WTC11 (cell line): ENCODE measurements at regions not wholly inside any gene's neighbourhood (a gene's known extent, or its start where the extent isn't known, plus 50 kb on each side); places are given as distances from the start of the nearest gene placed in this dataset.

ENCODE experiments used
- ATF2 ChIP-seq: sonication (generic); formaldehyde crosslinking; IDR thresholded peaks from 2 replicates; pipeline ENCODE4 v1.8.1; 2022; ENCODE audit warnings: low read depth, missing genetic modification reagents, borderline replicate concordance
- CBFB ChIP-seq: sonication (generic); formaldehyde crosslinking; IDR thresholded peaks from 2 replicates; pipeline ENCODE4 v1.8.1; 2022; ENCODE audit warnings: mild to moderate bottlenecking, low read depth, missing genetic modification reagents
- CTCF ChIP-seq: fragments of 200-600 bp; IDR thresholded peaks from 2 replicates; pipeline ENCODE4 v1.8.0; 2022; ENCODE audit warnings: antibody characterized with exemption
- E2F1 ChIP-seq: sonication (generic); formaldehyde crosslinking; IDR thresholded peaks from 2 replicates; pipeline ENCODE4 v1.8.0; 2022; ENCODE audit warnings: mild to moderate bottlenecking, missing genetic modification reagents
- HMGXB4 ChIP-seq: sonication (generic); formaldehyde crosslinking; IDR thresholded peaks from 2 replicates; pipeline ENCODE4 v1.8.1; 2023; ENCODE audit warnings: mild to moderate bottlenecking, moderate library complexity, missing genetic modification reagents
- MAX ChIP-seq: sonication (generic); formaldehyde crosslinking; IDR thresholded peaks from 2 replicates; pipeline ENCODE4 v1.8.0; 2022; ENCODE audit warnings: mild to moderate bottlenecking, missing genetic modification reagents
- NFE2L1 ChIP-seq: sonication (generic); formaldehyde crosslinking; IDR thresholded peaks from 2 replicates; pipeline ENCODE4 v1.8.1; 2023; ENCODE audit warnings: missing genetic modification reagents
- SP1 ChIP-seq: sonication (generic); formaldehyde crosslinking; conservative IDR thresholded peaks from 2 replicates; pipeline ENCODE4 v1.8.1; 2022; ENCODE audit warnings: missing genetic modification reagents
- USF1 ChIP-seq: sonication (generic); formaldehyde crosslinking; IDR thresholded peaks from 2 replicates; pipeline ENCODE4 v1.8.0; 2022; ENCODE audit warnings: mild to moderate bottlenecking, missing genetic modification reagents
- ZBTB21 ChIP-seq: sonication (generic); formaldehyde crosslinking; IDR thresholded peaks from 2 replicates; pipeline ENCODE4 v1.8.1; 2023; ENCODE audit warnings: mild to moderate bottlenecking, missing genetic modification reagents, borderline replicate concordance
- ZNF138 ChIP-seq: sonication (generic); formaldehyde crosslinking; conservative IDR thresholded peaks from 2 replicates; pipeline ENCODE4 v1.8.1; 2022; ENCODE audit warnings: mild to moderate bottlenecking, moderate library complexity, missing genetic modification reagents
- ZNF317 ChIP-seq: sonication (generic); formaldehyde crosslinking; IDR thresholded peaks from 2 replicates; pipeline ENCODE4 v1.8.1; 2023; ENCODE audit warnings: low read depth, mild to moderate bottlenecking, moderate library complexity, missing genetic modification reagents, borderline replicate concordance
- ZSCAN18 ChIP-seq: fragments of 250-450 bp; sonication (Bioruptor Pico); IDR thresholded peaks from 2 replicates; pipeline ENCODE4 v2.1.2; 2022; ENCODE audit warnings: mild to moderate bottlenecking, moderate library complexity

- no peak for TF ChIP-seq CTCF
- TF ChIP-seq MAX: no peak
- TF ChIP-seq ZSCAN18: no peak
- no peak for TF ChIP-seq ZNF317 (CRISPR knock-in tag)
- TF ChIP-seq E2F1 (CRISPR knock-in tag): no peak
- no peak for TF ChIP-seq ZNF138
- TF ChIP-seq ZBTB21 (CRISPR knock-in tag): no peak
- TF ChIP-seq USF1 (CRISPR knock-in tag): no peak
- TF ChIP-seq HMGXB4 (CRISPR knock-in tag): no peak
- TF ChIP-seq ATF2 (CRISPR knock-in tag): no peak
- TF ChIP-seq SP1: no peak
- TF ChIP-seq CBFB (CRISPR knock-in tag): no peak
- TF ChIP-seq NFE2L1 (CRISPR knock-in tag): no peak
Measured at GRCh38 chr2:41694536-41695049, 353.2 kb upstream of the PKDCC start.
